SH-SY5Y (cell line): ENCODE measurements at regions not wholly inside any gene's neighbourhood (a gene's known extent, or its start where the extent isn't known, plus 50 kb on each side); places are given as distances from the start of the nearest gene placed in this dataset.

Experiments
- GATA2 ChIP-seq: IDR thresholded peaks from 2 replicates; pipeline ENCODE4 v1.6.1; 2011; ENCODE audit warnings: mild to moderate bottlenecking, low read depth, low read length
- GATA3 ChIP-seq: IDR thresholded peaks from 2 replicates; pipeline ENCODE4 v1.6.1; 2011; ENCODE audit warnings: low read depth, mild to moderate bottlenecking, low read length, moderate library complexity

DNA sequence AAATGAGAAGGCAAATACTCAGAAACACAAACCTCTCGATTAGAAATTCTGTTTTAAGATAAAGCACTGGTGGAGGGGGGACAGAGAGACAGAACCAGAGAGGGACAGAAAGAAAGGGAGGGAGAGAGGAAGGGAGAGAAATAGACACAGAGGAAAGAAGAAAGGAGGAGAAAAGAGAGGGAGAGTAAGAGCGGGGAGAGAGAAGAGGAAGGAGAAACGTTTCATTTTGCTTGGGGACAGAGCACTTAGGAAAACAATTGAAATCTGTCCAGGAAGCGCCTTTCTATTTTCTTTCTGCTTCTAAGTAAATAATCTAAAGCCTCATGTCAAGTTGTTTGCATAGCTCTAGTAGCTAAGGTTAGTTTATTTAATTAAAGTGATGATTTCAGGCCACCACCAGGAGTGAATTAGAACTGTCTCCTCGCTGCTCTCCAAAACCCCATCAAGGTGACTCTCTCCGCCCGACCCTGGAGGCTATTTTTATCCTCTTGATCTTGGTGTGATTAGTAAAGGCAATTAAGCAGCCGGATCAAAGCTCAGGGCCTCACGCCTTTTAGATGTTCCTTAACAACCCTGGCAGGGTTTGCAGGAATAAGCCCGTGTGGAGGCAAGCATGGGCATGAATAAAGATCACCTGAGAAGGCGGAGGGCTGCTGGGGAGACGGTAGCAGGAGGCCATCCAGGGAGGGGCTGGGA, 73.4 kb upstream of the INSIG1 start:
- TF ChIP-seq GATA3 (no peak), GATA2 (no peak)

DNA sequence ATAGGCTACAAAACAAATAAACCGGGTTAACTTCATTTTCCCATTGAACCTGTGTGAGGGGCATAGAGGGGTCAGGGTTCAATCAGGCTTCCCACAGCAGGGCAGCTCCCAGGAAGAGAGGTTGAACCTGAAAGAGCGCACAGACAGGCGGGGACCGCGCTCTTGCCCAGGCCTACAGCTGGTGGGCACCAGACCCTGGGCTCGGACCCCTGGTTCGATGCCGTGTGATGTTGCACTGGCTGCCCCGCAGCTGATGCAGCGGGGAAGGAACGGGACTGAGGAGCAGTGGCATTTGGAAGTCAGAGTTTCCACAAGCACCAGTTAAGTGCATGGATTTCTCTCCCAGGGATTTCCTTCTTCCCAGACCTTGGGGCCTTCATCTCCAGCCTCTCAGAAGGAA, 72.6 kb upstream of the INSIG1 start:
- no peak for TF ChIP-seq GATA2
- TF ChIP-seq GATA3: no peak

DNA sequence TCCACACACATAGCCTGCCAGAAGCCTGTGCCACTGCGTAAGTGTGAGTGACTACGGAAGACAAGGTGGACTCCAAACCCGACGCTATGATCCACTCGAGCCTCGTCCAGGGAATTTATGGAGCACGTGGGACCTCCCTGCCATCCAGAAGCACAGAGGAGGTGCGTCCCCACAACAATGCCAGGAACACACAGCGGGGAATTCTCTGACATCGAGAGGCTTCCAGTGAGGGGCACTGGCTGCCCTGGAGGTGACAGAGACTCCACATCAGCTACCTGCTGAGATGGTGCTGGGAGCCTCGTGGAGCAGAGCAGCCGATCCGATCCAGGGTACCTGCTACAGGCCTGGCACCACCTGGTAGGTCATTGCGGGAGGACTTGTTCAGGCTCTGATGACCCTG, 72.2 kb upstream of the INSIG1 start:
- no peak for TF ChIP-seq GATA2
- no peak for TF ChIP-seq GATA3

- no peak for TF ChIP-seq GATA2
- TF ChIP-seq GATA3: no peak
These were observed 71.2 kb upstream of the INSIG1 start for GRCh38 chr7:155226261-155227003.

GRCh38 chr7:155227004-155227787, 70.5 kb upstream of the INSIG1 start:
- no peak for TF ChIP-seq GATA2
- no peak for TF ChIP-seq GATA3

DNA sequence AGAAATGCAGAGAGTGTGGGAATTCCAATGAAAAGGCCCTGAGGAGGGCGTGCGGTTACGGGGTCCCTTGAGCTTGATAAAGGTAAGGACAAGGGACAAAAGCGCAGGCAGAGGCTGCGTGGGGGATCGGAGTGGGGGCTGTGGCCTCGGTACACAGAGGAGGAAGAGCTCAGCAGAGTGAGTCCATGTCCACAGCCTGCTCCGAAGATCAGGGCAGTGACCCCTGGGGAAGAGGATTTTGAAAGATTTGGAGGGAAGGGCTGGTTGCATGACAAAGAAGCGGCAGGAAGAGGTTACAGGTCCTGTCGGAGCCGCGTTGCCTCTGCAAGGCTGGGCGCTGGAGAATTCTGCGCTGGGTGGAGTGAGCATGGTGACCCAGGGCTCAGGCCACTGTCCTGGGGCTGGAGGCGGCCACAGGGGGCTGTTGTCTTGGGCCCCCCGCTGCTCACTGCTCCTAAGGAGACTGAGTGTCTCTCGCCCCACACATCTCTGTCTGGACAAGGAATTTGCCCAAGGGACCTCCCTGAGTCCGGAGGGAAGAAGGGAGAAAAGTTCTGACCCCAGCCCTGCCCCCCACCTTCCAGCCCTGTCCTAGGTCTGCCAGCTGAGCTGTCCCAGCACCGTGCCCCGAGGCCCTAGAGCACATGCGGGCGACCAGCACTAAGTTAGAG, 69.8 kb upstream of the INSIG1 start:
- TF ChIP-seq GATA3 (no peak), GATA2 (no peak)

- TF ChIP-seq GATA3 (no peak), GATA2 (no peak)
These were observed 69.2 kb upstream of the INSIG1 start for GRCh38 chr7:155228459-155228845.

DNA sequence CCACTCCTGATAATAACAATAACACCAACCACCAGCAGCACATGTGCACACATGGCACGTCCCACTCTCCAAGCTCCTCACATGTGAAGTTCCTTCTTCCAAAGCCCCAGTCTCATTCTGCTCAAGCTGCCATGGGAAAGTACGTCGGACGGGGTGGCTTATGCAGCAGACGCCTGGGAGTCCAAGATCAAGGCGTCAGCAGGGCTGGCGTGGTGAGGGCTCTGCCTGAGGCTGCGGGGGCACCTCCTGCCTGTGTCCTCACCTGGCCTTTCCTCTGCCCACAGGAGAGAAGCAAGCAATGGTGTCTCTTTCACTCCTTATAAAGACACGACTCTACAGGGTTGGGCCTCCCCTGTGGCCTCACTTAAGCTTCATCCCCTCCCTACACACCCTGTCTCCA, 68.8 kb upstream of the INSIG1 start:
- no peak for TF ChIP-seq GATA2
- no peak for TF ChIP-seq GATA3

DNA sequence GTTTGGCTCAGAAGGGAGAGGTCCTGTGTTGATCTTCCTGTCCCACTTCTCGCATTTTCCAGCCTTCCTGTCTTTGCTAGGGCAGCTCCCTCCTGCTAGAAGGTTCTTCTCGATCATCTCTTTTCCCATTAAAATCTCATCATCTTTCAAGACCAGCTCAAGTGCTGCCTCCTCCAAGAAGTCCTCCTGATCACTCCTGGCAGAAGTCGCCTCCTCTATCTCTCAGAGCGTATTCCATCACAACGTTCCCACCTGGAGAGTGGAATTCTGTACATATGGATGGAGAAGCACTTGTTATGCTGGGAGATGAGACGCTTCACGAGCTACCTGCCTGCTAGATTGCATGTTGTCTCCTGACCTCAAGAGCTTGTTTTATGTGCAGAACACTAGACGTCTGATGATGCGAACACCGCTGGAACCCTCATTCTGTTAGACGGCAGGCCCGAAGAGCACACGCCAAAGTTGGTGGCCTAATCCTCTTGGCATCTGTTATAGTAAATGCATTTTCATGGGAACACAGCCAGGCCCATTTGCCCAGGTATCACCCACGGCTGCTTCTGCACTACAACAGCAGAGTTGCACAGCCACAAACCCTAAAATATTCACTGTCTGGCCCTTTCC, 68.0 kb upstream of the INSIG1 start:
- TF ChIP-seq GATA3: no peak
- no peak for TF ChIP-seq GATA2

- TF ChIP-seq GATA3 (no peak), GATA2 (no peak)
These were observed 67.5 kb upstream of the INSIG1 start for GRCh38 chr7:155230169-155230593.

DNA sequence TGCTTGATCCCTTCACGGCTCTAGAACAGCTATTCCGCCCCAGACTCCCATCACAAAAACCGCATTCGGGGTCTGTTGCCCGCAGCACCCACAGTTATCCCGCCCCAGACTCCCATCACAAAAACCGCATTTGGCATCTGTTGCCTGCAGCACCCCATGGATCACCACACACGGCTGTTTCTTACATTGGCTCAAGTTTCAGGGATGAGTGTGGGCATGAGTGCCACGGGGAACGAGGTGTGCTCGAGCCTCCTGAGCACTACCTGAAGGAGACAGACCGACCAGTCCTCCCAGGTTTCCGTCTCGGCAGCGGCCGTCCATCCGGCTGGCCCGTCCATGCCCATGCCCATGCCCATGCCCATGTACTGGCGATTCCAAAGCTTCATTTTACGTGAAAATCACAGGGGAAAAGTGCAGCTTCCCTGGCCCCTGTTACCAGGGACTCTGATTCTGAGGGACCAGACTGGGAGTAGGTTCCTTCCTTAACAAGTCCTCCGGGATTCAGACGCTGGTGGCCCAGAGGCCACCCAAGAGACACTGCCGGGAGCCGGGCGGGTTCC, 66.4 kb upstream of the INSIG1 start:
- TF ChIP-seq GATA2 (no peak), GATA3 (no peak)

DNA sequence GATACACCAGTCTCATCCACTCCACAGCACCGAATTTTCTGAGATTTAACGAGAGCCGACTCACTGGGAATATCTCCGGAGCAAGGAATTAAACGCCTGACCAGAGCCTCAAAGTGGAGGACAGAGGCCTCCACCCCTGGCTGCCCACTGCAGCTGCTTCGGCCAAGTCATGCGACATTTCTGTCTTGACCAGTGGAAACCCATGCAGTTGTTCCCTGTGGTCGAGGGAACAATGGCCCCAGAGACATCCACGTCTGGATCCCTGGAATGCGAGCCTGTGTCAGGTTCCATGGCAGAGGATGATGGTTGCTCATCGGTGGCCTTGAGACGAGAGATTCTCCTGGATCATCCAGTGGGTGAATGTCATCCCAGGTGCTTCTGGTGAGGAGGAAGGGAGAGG, 65.7 kb upstream of the INSIG1 start:
- TF ChIP-seq GATA2: no peak
- TF ChIP-seq GATA3: no peak

- TF ChIP-seq GATA2: no peak
- no peak for TF ChIP-seq GATA3
These were observed 64.8 kb upstream of the INSIG1 start for GRCh38 chr7:155232911-155233310.
